CD14-positive monocyte (primary cell): ENCODE measurements at regions not wholly inside any gene's neighbourhood (a gene's known extent, or its start where the extent isn't known, plus 50 kb on each side); places are given as distances from the start of the nearest gene placed in this dataset.

Experiments
- DNase-seq, 3 donors: peaks; one replicate each; pipeline ENCODE4 v3.0.0-alpha.2; 2011 to 2022
- H2AFZ ChIP-seq: 2 replicates; pipeline ENCODE4 v1.6.0; 2012; ENCODE audit warnings: mild to moderate bottlenecking, low read depth, low read length, inconsistent platforms; ENCODE audit not compliant: insufficient read depth, poor library complexity, severe bottlenecking
- H3K27ac ChIP-seq, 2 donors: 1 replicate in 1 of 2; 2 replicates in 1 of 2; pipeline ENCODE4 v1.5.1; 2012 to 2013; ENCODE audit warnings: low read length in 2 of 2, control low read depth in 1 of 2, inconsistent platforms in 1 of 2, low read depth in 1 of 2, mild to moderate bottlenecking in 1 of 2
- H3K27me3 ChIP-seq, 2 donors: one replicate each; pipeline versions ENCODE4 v1.6.0 to v1.6.1; 2011 to 2013; ENCODE audit warnings: low read length in 2 of 2; ENCODE audit not compliant: control insufficient read depth in 2 of 2, insufficient read depth in 2 of 2
- H3K36me3 ChIP-seq, 2 donors: replicated peaks in 1 of 2; 1 replicate in 1 of 2; 2 replicates in 1 of 2; pipeline versions ENCODE4 v1.5.1 to v1.6.1; 2012 to 2013; ENCODE audit warnings: low read length in 2 of 2, control low read depth in 1 of 2, inconsistent platforms in 1 of 2, mild to moderate bottlenecking in 1 of 2; ENCODE audit not compliant: insufficient read depth in 2 of 2, control insufficient read depth in 1 of 2
- H3K4me1 ChIP-seq, 2 donors: 1 replicate in 1 of 2; 2 replicates in 1 of 2; pipeline versions ENCODE4 v1.5.1 to v1.6.1; 2012 to 2013; ENCODE audit warnings: low read length in 2 of 2, control low read depth in 1 of 2, inconsistent platforms in 1 of 2, mild to moderate bottlenecking in 1 of 2, moderate library complexity in 1 of 2; ENCODE audit not compliant: insufficient read depth in 2 of 2, control insufficient read depth in 1 of 2
- H3K4me2 ChIP-seq: replicated peaks from 2 replicates; pipeline ENCODE3; 2012; ENCODE audit warnings: low read length, moderate library complexity, mild to moderate bottlenecking; ENCODE audit not compliant: poor library complexity, severe bottlenecking; ENCODE audit errors: extremely low read depth
- H3K4me3 ChIP-seq, 3 experiments: fragments of 200-600 bp in 1 of 3; sonication (generic) in 1 of 3; replicated peaks in 1 of 3; 1 replicate in 2 of 3; 2 replicates in 1 of 3; pipeline ENCODE4 v1.5.1; 2011 to 2013; ENCODE audit warnings: low read length in 3 of 3, mild to moderate bottlenecking in 3 of 3, control low read depth in 2 of 3, low read depth in 2 of 3, inconsistent platforms in 1 of 3, moderate library complexity in 1 of 3
- H3K79me2 ChIP-seq: 2 replicates; pipeline ENCODE4 v1.6.0; 2012; ENCODE audit warnings: mild to moderate bottlenecking, control low read depth, inconsistent platforms, low read length, moderate library complexity; ENCODE audit not compliant: insufficient read depth
- H3K9ac ChIP-seq: 2 replicates; pipeline ENCODE4 v1.6.0; 2017; ENCODE audit warnings: low read length, mild to moderate bottlenecking; ENCODE audit not compliant: insufficient read depth, poor library complexity, severe bottlenecking
- H3K9me3 ChIP-seq, 2 donors: replicated peaks in 1 of 2; 1 replicate in 1 of 2; 2 replicates in 1 of 2; pipeline versions ENCODE4 v1.5.1 to v1.6.1; 2012 to 2013; ENCODE audit warnings: low read length in 2 of 2, control low read depth in 1 of 2; ENCODE audit not compliant: control insufficient read depth in 1 of 2, insufficient read depth in 1 of 2
- H4K20me1 ChIP-seq: 2 replicates; pipeline ENCODE4 v1.6.0; 2012; ENCODE audit warnings: mild to moderate bottlenecking, low read length, control low read depth, moderate library complexity; ENCODE audit not compliant: insufficient read depth
- H3K27ac Mint-ChIP-seq, 7 donors: one replicate each; pipeline ENCODE4 v1.8.0; 2020; ENCODE audit warnings: mild to moderate bottlenecking in 7 of 7, mixed read lengths in 7 of 7, moderate library complexity in 6 of 7, inconsistent platforms in 2 of 7
- H3K27me3 Mint-ChIP-seq, 3 donors: one replicate each; pipeline ENCODE4 v1.8.0; 2021 to 2022; ENCODE audit warnings: low read depth in 3 of 3, mild to moderate bottlenecking in 3 of 3, mixed read lengths in 3 of 3, moderate library complexity in 3 of 3, inconsistent platforms in 1 of 3
- H3K36me3 Mint-ChIP-seq, 2 donors: one replicate each; pipeline ENCODE4 v1.8.0; 2020; ENCODE audit warnings: mixed read lengths in 2 of 2, inconsistent platforms in 1 of 2, mild to moderate bottlenecking in 1 of 2
- H3K4me1 Mint-ChIP-seq: one replicate; pipeline ENCODE4 v1.8.0; 2020; ENCODE audit warnings: mild to moderate bottlenecking, mixed read lengths
- H3K4me3 Mint-ChIP-seq, 2 donors: one replicate each; pipeline ENCODE4 v1.8.0; 2020; ENCODE audit warnings: mild to moderate bottlenecking in 2 of 2, mixed read lengths in 2 of 2, moderate library complexity in 1 of 2
- H3K9me3 Mint-ChIP-seq, 7 donors: one replicate each; pipeline ENCODE4 v1.8.0; 2020 to 2022; ENCODE audit warnings: mixed read lengths in 7 of 7, mild to moderate bottlenecking in 6 of 7, moderate library complexity in 6 of 7, inconsistent platforms in 2 of 7
- WGBS: methylation state at CpG from one replicate; pipeline ENCODE4 v1.1.5; 2013; ENCODE audit warnings: missing lambda C conversion rate; ENCODE audit not compliant: insufficient coverage; 5-methylcytosine and 5-hydroxymethylcytosine counted together
- intact Hi-C, 2 donors: fragments of 100-400 bp; cut with micrococcal nuclease; formaldehyde crosslinking; loops; one replicate each; pipeline versions ENCODE4 v1.15.0 to v1.15.1; 2023
- TF ChIP-seq, protein P1 (sequence below): fragments of 200-600 bp; IDR thresholded peaks from one replicate; pipeline ENCODE4 v1.8.0; 2022; ENCODE audit warnings: antibody characterized with exemption, mild to moderate bottlenecking

DNA sequence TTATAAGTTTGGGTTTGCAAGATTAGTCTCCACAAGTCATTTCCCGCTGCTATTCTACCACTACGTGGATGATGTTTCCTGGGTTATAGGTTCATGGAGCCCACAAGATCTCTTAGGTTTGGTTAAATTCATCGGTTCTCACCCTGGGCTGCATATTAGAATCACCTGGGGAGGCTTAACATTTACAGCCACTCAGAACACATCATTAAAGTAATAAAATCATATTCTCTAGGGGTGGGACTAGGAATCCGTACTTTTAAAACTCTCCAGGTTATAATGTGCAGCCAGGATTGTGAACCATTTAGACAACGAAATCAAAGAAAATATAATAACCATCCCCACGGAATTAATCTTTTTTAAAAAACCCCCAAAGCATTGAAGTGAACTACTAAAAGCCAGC, 167.7 kb downstream of the ACTR3 start:
- no peaks in the 10 kb centered on the region for H3K4me1 Mint-ChIP-seq
- no peak overlapping the region for H3K27ac Mint-ChIP-seq
- Histone ChIP-seq H3K4me2 (no peak overlapping the region), H3K27ac (no peak overlapping the region), H3K9me3 (no peaks in the 10 kb centered on the region), H3K4me3 (no peak overlapping the region), H3K9ac (no peak overlapping the region), H3K4me1 (no peaks in the 10 kb centered on the region), H2AFZ (no peak overlapping the region), H3K36me3 (no peaks in the 10 kb centered on the region), H3K27me3 (no peaks in the 10 kb centered on the region), H3K79me2 (no peaks in the 10 kb centered on the region), H4K20me1 (no peaks in the 10 kb centered on the region)
- TF ChIP-seq, protein P1, sequence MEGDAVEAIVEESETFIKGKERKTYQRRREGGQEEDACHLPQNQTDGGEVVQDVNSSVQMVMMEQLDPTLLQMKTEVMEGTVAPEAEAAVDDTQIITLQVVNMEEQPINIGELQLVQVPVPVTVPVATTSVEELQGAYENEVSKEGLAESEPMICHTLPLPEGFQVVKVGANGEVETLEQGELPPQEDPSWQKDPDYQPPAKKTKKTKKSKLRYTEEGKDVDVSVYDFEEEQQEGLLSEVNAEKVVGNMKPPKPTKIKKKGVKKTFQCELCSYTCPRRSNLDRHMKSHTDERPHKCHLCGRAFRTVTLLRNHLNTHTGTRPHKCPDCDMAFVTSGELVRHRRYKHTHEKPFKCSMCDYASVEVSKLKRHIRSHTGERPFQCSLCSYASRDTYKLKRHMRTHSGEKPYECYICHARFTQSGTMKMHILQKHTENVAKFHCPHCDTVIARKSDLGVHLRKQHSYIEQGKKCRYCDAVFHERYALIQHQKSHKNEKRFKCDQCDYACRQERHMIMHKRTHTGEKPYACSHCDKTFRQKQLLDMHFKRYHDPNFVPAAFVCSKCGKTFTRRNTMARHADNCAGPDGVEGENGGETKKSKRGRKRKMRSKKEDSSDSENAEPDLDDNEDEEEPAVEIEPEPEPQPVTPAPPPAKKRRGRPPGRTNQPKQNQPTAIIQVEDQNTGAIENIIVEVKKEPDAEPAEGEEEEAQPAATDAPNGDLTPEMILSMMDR = no peak
- DNase-seq = no peak
- H3K9me3 Mint-ChIP-seq = peaks cover 0 to 6% (median 3%) of the 10 kb centered on the region in 7 donors
- WGBS = no CpG with 5 or more reads among the region's 6 CpGs
- peaks cover under 1 to 5% (median 3%) of the 10 kb centered on the region in 3 donors for H3K27me3 Mint-ChIP-seq
- H3K4me3 Mint-ChIP-seq = no peak overlapping the region
- intact Hi-C loops = no loop called here
- no peaks in the 10 kb centered on the region for H3K36me3 Mint-ChIP-seq

DNA sequence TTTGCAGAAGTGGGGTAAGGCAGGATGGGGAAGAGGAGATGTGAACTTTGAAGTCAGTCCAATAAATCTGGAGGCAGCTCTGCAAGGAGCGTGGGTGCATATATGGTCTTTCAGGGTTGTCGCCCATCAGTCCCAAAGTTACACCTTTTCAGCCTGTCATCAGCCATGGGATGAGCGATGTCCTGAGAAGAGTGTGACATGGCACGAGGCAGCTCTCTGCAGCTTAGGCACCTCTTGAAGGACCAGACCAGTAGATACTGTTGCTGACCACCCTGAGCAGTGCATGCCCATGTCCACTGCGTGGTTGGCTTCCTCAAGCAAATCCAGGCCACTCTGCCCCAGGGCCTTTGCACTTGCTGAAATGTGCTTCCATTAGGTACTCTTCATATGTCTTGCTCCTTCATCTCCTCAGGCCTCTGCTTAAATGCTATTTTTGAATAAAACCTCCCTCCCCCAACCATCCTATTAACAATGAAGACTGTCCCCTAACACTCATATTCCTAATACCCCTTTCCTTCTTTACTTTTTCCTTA, 171.7 kb downstream of the ACTR3 start:
- Mint-ChIP-seq H3K27me3 (peaks cover 2 to 5% (median 3%) of the 10 kb centered on the region in 3 donors), H3K36me3 (no peaks in the 10 kb centered on the region), H3K4me1 (no peaks in the 10 kb centered on the region), H3K27ac (no peak overlapping the region), H3K9me3 (peaks cover 0 to 6% (median 3%) of the 10 kb centered on the region in 7 donors), H3K4me3 (no peak overlapping the region)
- Histone ChIP-seq H3K36me3 (no peaks in the 10 kb centered on the region), H3K27ac (no peak overlapping the region), H3K79me2 (no peaks in the 10 kb centered on the region), H3K4me1 (no peaks in the 10 kb centered on the region), H2AFZ (no peak overlapping the region), H3K27me3 (no peaks in the 10 kb centered on the region), H3K9ac (no peak overlapping the region), H4K20me1 (no peaks in the 10 kb centered on the region), H3K9me3 (no peaks in the 10 kb centered on the region), H3K4me2 (no peak overlapping the region), H3K4me3 (no peak overlapping the region)
- WGBS = 93% methylated on average over 4 of the region's 5 CpGs
- TF ChIP-seq, protein P1 = no peak
- no peak for DNase-seq
- intact Hi-C loops = no loop called here
